C1 segment of cervical spinal cord (tissue), 14 donors: ENCODE measurements at regions not wholly inside any gene's neighbourhood (a gene's known extent, or its start where the extent isn't known, plus 50 kb on each side); places are given as distances from the start of the nearest gene placed in this dataset.

Experiments used
- DNase-seq, 14 donors: peaks; one replicate each; lab custom pipeline; 2025; lab: John Stamatoyannopoulos, UW

DNA sequence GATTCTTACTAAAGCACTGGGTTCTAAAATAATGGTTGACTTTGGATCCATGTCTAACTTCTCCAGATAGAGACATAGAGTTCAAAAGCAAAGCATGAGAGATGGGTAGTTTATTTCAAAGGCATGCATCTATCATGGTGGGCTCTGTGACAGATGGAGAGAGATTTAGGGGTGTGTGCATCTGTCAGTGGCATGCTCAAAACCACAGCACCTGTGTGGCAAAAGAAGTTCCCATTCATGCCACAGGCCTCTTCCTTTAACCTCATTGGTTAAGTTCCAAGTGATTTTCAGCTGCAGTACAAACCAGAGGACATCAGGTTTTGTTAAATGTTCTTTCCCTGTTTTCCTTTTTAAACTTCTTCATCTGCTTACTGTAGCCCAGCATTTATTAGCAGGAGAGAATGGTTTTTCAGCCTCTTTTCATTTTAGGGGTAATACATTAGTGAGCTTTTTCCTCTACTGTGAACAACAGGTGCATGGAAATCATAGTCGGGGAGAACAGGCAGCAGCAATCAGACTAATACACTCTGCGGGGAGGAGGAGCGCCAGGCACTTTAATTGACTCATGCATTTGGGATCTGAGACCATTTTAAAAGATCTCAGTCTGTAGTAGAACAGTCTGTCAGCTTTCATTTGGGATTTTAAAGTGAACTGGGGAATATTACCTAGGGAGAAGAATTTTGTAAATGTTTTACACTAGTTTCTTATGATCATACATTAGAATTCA is 52.4 kb upstream of the UPP2 start:
- no peak for DNase-seq

DNA sequence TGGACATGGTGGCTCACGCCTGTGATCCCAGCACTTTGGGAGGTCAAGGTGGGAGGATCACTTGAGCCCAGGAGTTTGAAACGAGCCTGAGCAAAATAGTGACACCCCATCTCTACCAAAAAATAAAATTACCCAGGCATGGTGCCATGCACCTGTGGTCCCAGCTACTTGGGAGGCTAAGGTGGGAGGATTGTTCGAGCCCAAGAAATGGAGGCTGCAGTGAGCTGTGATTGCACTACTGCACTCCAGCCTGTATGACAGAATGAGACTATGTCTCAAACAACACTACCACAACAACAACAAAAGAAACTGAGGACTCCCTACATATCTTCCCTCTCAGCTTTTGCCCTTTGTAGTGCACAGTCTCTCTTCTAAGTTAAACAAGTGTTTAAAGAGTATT is 53.3 kb upstream of the UPP2 start:
- no peak for DNase-seq

DNA sequence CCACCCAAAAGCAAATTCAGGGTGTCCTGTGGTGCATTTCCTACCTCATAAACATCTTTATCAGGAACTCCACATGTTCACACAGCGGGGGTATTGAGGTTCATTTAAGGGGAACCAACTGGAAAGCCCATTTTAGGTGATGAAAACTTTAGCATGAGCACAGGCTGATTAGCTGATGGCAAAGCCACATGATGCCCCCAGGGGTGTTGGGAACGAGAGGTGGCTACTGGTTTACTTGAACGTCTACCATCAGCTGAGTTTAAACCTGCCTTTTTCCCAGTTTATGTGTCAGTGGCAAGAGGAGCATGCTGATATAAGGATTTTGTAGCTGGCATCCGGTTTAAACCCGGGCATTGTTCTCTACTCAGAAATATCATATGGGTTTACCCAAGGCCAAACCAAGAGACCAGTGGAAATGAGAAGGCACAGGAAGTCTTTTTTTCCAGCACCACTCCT is 54.5 kb upstream of the UPP2 start:
- no peak for DNase-seq

DNA sequence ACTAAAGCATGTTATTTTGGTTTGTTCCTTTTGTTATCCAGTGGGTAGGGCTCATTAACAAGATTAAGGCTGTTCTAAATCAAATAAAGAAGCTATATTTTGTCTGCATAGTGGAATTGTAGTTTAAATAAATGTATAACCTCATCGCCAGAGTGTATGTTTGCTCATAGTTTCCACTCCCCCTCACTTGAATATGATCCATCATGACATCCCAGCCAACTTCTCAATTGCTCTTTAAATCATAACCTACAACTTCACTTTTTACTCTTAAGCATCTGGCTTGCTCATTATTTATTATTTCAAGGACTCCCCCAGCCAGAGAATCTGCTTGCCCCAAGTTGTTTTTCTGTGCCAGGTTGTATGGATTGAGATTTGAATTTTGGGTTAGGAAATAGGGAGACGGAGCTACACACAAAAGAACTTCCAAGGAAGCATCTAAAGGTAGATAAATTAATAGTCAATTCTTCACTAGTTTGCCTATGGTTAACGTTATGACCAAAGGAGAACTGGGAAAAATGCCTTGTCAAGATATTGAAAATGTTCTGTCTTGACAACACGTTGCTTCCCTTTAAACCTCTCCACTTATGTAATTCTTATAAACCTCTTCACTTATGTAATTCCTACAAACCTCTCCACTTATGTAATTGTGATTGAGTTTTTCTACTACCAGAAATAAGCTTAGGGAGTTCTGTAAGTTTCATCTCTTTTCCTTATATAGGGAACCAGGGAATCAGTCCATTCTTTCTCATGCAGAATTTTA is 55.4 kb upstream of the UPP2 start:
- DNase-seq = no peak

DNA sequence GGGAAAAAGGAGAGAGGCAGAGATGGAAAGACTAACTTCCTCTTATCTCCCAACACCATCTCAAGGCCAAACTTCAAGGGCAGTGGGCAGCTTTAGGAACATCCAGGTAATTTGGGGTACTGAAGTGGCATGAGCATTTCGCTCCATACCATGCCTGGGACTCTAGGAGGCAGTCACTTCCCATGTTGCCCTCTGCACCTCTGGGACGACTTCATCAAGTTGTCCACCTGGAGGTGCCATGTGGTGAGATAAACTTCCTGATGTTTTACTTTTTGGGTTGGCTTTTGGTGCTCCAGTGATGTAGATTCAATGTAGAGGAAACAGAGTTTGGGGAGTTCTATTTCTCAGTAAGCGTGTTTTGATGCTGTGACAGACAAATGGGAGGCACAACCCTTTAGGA is 56.3 kb upstream of the UPP2 start:
- no peak for DNase-seq

DNA sequence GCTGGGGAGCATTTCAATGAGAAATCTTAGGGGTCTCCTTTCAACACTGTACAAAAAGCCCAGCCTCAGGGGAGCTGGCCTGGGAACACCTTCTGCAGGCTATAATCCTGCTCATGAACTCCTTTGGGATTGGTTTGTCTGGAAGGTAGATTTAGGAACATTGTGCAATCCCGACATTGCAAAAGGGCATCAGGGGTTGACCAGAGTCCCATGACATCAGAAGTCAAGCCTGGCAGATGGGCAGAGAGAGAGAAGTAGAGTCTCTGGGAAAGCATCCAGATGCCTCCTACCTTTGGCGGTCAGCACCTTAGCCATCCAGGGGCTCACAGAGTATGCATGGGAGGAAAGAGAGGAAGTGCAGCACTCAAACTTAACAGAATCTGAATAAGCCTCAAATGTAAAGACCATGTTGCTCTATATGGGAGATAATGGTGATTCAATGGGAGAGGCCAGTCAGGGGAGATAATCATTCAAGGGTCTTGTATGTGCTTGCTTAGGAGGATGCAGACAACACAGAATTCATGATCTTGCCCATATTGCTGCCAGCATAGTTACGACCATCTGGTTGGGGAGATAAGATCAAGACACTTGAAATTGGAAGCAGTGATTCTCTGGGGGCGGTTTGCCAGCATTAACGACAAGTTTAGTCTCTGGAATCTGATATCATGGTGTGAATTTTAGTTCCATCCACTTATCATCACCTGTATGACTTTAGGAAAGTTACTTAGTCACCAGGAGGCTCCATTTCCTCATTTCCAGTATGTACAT is 58.3 kb upstream of the UPP2 start:
- DNase-seq = no peak

DNA sequence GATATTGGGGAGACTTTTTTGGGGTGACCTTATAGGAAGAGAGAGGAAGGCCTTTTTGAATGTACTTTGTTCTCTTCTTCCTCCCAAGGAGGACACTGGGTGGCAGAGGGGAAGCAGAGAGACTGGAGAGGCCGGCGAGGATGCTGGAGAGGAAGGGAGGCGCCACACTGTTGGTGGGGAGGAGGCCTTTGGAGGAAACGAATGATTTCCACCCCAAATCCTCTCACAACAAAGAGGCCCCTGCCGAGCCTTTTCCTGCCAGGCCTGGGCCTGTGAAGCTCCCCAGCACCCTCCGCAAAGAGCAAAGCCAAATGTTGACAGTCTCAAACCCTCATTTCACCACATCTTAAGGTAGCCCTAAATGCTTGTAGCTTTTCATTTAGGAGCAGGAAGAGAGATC is 59.0 kb upstream of the UPP2 start:
- no peak for DNase-seq

DNA sequence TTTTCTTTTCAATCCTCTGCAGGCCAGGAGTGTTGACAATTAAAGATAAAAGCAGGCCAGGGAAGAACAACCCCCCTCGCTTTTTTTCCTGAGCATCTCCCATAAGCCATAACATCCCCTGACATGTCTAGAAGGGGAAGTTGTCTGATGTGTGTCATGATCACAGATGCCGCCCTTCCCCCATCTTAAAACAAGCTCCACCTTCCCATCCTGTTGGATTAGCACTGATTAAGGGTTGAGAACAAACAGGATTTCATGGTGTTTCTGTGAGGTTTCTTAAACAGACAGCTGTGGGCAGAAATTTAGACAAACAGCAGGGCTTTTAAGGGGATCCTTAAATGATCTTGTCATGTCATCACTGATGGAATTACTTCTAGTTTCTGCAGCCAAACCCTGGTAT is 59.4 kb upstream of the UPP2 start:
- no peak for DNase-seq

DNA sequence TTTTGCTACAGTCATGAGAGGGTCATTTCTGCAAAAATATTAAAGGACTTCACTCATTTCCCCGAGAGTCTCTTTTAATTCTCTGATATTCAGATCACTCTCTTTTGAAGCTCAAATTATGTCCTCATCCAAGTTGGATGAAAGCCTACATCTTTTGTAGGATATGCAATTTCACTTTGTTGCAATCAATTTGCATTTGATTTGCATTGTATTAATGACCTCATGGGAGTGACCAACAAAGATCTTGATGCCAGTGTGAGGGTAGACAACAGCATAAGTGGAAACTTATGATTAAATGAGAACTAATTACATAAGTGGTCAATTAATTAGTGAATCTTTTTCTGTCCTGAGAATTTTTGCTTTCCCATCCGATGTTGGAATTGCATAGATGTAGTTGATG is 60.3 kb upstream of the UPP2 start:
- no peak for DNase-seq

DNA sequence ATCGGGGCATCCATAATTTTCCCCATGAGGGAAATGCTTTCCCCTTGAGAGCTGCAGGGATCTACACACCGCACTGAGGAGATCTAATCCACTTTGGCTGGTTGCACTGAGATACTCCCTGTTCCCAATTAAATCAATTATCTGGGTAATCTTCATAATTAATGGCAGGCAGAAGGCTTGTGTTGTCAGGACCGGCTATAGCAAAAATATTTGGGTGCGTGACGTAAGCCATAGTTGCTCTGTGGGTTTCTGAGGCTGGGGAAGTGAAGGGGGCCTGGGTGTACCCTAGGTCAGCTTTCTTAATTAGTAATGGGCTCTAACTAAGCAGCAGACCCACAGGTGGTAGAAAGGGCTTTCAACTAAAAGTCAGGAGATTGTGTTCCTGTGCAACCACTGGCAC is 62.8 kb upstream of the UPP2 start:
- no peak for DNase-seq

DNA sequence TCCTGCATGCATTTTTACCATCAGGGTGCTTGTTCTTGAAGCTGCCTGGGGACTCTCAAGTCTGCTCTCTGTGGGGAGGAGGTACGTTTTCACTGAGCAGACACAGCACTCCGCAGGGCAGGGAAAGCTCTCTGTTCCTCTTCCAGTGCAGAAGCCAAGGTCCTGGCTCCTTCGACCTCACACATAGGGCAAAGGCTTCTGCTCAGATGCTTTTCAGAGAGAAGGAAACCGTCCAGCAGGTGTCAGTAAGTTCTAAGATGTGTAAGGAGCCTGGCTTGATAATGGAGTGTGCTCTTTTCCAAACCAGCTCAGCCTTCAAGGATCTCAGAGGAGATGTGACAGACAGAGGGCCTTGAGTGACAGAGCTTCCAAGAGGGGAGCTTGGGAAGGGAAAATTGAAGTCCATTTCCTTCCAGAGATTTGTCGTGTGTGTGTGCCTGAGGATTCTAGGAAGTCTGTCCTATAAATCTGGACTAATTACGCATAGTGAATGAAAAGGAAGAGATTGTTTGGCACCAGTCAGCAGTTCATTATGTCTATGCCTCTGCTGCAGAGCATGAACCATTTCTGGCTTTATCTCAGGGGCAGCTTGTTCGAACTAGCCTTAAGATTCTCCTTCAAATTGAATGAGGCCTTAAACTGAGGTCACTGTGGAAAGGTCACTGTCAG is 67.3 kb upstream of the UPP2 start:
- peak in 1 of 14 donors; percentile 3 for DNase-seq

DNA sequence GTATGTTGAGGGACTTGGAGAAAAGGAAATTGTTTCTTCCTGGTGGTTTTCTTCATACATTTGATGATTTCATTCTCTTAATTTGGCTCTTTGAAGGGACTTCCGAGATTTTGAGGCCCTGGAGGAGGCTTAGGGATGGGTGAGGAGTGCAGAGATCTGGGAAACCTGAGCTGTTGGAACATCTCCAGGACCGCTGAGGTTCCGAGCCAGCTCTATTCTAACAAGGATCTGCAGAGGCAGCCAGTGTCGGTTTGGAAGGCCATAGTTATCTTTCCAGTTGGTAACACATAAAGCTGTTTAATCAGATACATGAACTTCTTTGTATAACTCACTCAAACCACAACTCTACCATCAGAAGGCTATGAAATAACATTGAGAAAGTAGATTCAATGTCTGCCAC is 70.3 kb upstream of the UPP2 start:
- no peak for DNase-seq

DNA sequence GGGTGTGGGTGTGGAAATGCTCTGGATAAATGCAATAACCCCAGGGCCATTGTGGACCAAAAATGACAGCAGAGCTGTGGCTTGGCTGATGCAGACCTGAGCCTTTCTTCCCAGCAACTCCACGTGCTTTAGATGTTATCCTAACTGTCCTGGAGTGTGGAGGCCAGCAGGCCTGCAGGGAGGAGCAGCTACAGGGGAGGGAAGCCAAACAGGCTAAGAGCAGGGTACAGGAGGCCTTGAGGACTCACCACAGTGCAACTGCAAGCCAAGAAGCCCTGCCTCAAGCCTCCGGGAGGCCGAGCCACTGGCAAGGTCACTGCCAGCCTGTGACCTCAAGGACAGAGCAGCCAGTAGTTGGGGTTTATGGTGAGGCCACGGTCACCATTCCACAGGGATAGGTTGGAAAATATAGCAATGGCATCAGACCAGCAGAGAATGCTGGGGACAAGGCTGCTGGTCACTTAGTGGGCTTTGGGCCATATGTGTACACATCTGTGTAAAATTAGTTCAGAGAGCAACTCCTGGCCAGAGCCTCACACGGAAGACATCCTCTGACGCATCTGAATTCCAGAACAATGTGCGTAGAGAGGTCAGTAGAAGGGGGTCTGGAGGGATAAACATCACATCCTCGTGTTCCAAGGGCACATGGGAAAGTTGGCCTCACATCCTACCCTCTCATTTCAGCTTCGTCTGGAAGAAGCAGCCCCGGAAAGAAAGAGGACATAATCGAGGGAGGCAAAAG is 76.2 kb upstream of the UPP2 start:
- DNase-seq = no peak

DNA sequence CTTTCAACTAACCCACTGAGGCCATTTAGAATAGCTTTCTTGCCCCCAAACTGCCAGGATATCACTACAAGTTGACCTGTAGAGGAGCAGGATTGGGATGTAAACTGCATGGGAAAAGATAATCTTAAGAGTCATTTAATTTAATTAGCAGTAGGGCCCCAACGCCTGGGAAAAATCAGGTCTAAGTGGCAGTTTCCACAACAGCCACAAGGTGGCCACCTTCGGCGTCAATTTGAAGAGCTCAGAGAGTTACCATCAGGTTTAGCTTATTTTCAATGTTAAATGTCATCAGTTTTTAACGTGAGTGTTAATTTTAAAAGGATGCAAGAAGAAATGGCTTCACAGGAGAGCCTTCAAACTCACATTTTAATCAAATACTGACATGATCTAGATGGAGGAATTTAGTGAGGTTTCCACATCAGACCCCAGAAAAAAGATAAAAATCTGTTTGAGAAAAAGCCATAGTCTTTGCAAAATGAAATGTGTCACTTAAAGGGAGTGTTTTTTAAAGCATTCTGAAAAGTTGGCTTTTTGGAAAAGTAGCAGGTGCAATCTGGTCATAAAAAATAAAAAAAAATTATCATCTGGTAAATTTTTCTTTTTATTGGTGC is 77.3 kb upstream of the UPP2 start:
- peak in 5 of 14 donors; percentile 10 to 17 (median 12) for DNase-seq

DNA sequence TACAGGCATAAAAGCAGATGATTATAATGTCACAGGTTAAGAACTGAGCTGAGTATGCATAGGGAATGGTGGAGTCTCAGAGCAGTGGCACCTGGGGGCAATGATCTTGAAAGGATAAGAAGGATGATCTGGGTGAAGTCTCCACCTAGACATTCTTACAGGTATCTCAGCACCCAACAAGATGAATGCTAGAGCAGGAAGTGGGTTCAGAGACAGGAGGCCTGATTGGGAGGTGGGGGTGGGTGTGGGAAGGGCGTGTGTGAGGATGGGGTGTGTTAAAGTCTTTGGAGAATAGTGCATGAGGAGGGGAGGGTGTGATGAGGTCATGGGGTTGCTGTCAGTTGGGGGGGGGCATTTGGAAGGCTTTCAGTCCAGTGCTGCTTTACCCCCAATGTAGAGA is 78.8 kb upstream of the UPP2 start:
- DNase-seq = no peak

DNA sequence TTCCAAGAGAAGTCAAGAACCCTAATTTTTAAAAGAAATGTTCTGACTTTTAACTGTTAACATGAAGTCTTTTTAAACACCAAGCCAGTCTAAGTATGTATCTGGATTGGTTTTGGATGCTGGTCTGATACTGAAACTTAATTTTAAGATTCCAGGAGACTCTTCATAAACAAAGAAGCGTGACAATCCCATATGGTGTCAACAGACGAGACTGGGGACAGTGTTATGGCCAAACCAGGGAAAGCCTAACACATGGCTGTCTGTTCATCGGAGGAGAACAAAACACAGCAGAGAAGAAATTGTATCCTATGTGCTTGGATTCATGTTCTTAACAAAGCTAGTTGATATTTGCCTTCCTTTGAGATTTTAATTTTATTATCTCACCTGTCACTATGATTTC is 80.5 kb upstream of the UPP2 start:
- DNase-seq = no peak

DNA sequence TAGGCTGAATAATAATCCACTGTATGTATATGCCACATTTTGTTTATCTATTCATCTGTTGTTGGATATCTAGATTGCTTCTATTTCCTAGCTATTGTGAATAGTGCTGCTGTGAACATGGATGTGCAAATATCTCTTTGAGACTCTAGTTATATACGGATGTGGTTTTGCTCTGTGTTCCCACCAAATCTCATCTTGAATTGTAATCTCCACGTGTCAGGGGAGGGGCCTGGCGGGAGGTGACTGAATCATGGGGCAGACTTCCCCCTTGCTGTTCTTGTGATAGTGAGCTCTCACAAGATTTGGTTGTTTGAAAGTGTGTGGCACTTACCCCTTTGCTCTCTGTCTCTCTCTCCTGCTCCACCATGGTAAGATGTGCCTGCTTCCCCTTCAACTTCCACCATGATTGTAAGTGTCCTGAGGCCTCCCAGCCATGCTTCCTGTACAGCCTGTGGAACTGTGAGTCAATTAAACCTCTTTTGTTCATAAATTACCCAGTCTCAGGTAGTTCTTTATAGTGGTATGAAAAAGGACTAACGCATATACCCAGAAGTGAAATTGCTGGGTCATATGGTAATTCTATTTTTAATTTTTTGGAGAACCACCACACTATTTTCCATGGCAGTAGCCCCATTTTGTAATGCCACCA is 86.1 kb upstream of the UPP2 start:
- no peak for DNase-seq

DNA sequence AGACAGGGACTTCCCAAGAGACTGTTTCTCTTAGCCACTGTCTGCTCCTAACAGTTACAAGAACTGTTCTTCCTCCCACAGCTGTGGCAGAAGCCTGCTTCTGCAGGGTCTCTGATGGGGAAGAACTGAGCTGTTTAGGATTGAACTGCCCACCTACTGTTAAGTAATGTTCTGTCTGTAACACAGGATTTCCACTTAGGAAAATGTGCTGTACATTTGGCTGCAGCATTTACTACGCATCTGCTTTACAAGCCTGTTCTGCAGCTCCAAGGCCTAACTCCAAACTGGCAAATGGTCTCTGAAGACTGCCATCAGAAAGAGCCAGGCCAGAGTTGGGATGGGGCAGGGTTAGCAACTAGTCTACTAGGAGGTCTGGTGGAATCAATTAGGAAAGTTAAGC is 87.8 kb upstream of the UPP2 start:
- DNase-seq = no peak

DNA sequence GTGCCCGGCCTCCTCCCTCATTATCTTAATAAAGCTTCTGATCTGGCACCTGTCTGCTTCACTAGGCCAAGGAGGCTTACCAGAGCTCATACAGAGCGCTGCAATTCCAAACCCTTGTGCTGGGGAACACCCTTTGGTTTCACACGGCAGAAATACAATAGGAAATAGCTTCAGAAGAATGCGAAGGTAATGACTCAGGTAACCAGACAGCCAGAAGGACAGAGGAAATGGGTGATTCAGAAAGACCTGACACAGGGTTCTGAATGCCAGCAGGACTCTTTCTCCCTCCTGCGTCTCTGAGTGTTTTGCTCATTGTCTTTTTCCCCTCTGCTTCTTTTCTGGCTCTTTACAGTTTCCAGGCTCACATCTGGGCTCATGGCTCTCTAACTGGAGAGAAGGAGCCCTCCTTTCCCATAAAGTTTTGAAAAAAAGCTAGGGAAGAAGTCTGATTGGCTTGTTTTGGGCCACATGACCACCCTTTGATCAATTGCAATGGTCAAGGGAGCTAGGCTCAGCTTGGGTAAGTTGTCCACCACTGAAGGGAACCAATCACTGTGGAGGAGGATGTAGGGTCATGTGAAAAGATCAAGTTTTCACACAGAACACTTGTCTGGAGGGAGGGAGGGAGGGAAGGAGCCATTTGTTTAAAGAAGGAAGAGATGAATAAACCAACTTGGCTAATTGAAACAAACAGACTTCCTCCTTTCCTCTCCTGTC is 90.5 kb upstream of the UPP2 start:
- no peak for DNase-seq

DNA sequence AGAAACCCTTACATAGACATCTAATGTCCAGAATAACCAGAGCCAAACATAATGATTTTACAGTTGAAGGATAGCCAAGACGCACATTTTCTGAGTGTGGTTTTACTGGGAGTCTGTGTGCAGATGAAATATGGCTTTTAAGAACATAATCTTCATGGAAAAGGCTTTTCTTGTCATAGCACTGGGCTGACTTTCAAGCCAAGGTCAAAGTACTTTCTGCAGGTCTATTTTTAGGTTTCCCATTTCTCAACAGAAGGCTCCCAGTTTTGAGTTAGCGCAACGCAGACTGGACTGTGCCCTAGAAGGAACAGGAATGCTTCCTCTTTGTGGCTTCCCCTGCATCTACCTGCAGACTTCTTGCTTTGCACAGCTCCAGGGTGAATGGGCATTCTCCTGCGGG is 92.3 kb upstream of the UPP2 start:
- no peak for DNase-seq
